C4-2B (cell line): ENCODE measurements at regions not wholly inside any gene's neighbourhood (a gene's known extent, or its start where the extent isn't known, plus 50 kb on each side); places are given as distances from the start of the nearest gene placed in this dataset.

Source experiments
- H3K27ac ChIP-seq: fragments of 450-650 bp; 2 replicates; pipeline ENCODE4 v1.5.1; 2017
- CTCF ChIP-seq: fragments of 450-650 bp; conservative IDR thresholded peaks from 2 replicates; pipeline ENCODE4 v1.5.1; 2017; ENCODE audit warnings: mild to moderate bottlenecking
- ZFX ChIP-seq: fragments of 450-650 bp; IDR thresholded peaks from 2 replicates; pipeline ENCODE4 v1.6.1; 2017

- H3K27ac ChIP-seq = no peak overlapping the region
- TF ChIP-seq ZFX (no peak), CTCF (no peak)
These were observed 297.0 kb upstream of the CLINT1 start for GRCh38 chr5:158155811-158156505.

GRCh38 chr5:158155067-158155466, 296.1 kb upstream of the CLINT1 start:
- no peak overlapping the region for H3K27ac ChIP-seq
- TF ChIP-seq ZFX = no peak
- TF ChIP-seq CTCF = no peak

DNA sequence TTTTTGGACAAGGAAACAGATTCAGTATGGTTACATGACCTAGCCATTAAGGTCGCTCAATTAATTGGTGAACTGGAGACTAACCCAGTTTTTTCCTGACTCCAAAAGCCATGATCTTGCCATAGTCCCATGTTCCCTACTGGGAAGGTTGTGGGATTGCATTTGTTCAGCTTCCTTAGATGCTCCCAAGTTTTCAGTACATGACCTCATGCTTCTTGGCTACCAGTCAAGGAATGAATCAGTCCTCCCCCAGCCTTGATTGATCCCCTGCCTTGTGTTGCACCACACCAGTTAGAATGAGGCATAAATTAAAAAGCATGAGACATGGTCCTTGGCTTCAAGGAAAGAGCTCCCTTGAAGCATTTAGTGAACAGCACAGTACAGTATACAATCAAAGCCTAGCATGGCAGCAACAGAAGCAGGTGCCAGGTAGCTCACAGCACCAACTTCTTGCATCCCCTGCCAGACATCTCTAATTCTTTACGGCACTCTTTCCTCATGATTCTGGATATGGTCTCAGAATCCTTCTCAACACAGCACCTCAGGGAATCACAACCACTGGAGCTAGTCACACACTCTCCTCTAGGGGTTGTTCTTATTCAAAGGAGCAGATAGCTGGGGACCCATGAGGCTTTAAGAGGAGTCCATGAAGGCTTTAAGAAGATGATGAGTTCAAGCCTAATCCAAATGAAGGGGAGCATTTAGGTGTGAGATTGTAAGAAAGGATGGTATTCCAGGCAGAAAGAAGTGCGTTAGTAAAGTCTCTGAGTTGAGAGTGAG, 295.5 kb upstream of the CLINT1 start:
- TF ChIP-seq ZFX = no peak
- TF ChIP-seq CTCF = no peak
- no peak overlapping the region for H3K27ac ChIP-seq

DNA sequence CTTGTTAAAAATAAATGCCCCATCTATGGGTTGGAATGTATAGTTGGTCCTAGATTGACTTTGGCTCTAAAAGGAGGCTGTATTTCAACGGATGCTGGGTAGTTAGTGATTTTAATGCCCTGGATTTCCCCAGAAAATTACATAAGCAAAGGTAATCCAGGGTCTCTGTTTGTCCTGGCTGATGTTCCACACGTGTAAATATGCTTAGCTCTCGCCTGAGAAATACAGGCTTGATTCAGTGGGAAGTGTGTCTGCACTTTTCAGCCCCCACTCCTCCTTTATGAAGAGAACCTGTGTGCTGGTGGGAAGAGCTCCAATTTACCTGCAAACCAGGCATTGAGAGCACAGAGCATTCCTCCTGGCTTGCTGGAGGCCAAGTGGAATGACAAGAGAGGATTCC, 294.6 kb upstream of the CLINT1 start:
- H3K27ac ChIP-seq = no peak overlapping the region
- no peak for TF ChIP-seq CTCF
- no peak for TF ChIP-seq ZFX

GRCh38 chr5:158152136-158152535, 293.2 kb upstream of the CLINT1 start:
- H3K27ac ChIP-seq = no peak overlapping the region
- TF ChIP-seq CTCF (no peak), ZFX (no peak)

GRCh38 chr5:158147227-158147626, 288.3 kb upstream of the CLINT1 start:
- TF ChIP-seq ZFX (no peak), CTCF (no peak)
- no peak overlapping the region for H3K27ac ChIP-seq

DNA sequence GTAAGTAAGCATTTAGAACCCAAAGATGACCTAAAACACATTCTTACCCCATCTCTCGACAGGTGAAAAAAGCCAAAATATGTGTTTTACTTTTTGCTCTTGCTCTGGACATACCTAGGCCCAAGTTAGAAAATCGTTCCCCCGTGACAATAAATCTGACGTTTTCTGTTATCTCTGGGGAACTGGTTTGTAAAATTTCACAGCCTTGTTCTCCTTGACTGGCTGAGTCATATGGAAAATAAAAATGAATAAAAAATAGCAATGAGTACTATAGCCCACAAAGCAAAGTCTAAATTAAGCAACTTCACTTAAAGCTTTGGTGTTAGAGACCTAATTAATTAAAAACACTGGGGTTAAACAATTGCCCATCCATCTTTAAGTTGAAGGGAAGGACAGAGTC, 286.9 kb upstream of the CLINT1 start:
- no peak for TF ChIP-seq ZFX
- TF ChIP-seq CTCF = no peak

More for the DNA sequence above, 286.9 kb upstream of the CLINT1 start:
- no peak overlapping the region for H3K27ac ChIP-seq
